H54 (cell line): ENCODE measurements at regions not wholly inside any gene's neighbourhood (a gene's known extent, or its start where the extent isn't known, plus 50 kb on each side); places are given as distances from the start of the nearest gene placed in this dataset.

ENCODE experiments used
- DNase-seq: peaks from one replicate; pipeline ENCODE4 v3.0.0; 2011; ENCODE audit warnings: low spot score, mixed read lengths; ENCODE audit not compliant: insufficient read length
- FAIRE-seq: peaks from 3 replicates; lab custom pipeline; 2011; peaks lifted over from hg19 to GRCh38; lab: Jason Lieb, UNC
- POLR2A ChIP-seq: IDR thresholded peaks from 2 replicates; pipeline ENCODE4 v1.6.1; 2011; ENCODE audit warnings: low read depth, mild to moderate bottlenecking, low read length

GRCh38 chr2:23322567-23323197, 62.3 kb upstream of the KLHL29 start:
- TF ChIP-seq POLR2A: no peak
- DNase-seq (no peak), FAIRE-seq (no peak)

DNA sequence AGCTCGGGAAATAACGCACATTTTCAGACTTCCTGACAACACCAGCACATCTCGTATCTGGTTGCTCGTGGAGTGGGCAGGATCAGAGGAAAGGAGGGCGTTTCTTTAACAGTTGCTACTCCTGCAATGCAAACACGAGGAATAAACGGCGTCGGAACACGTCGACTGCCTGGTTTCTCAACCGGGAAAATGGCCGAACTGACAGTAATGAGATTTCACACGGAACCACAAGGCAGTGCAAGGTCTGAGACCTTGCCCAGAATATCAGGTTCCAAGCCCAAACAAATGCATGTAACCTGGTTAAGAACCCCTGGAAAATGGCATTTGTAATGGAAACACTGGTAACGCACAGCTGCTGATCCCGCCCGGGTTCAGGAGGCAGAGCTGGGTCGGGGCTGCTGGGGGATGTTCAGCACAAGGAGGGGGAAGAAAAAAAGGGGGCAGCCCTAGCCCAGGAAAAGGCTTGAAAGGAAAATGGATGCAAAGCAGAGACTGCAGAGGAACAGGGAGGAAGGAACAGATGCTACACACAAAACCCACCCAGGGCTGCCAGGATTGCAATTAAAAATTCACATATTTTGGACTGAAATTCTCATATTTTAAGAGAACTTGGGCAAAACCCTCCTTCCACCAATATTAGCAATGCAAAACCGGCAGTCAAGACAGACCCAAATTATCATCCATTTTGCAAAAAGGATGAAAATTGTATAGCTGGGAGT, 61.6 kb upstream of the KLHL29 start:
- TF ChIP-seq POLR2A: no peak
- no peak for FAIRE-seq
- DNase-seq: no peak

GRCh38 chr2:23323917-23324680, 60.9 kb upstream of the KLHL29 start:
- FAIRE-seq (no peak), DNase-seq (no peak)
- TF ChIP-seq POLR2A: no peak

- no peak for TF ChIP-seq POLR2A
- DNase-seq: no peak
- no peak for FAIRE-seq
Observed at GRCh38 chr2:23326330-23326729, 58.6 kb upstream of the KLHL29 start.

DNA sequence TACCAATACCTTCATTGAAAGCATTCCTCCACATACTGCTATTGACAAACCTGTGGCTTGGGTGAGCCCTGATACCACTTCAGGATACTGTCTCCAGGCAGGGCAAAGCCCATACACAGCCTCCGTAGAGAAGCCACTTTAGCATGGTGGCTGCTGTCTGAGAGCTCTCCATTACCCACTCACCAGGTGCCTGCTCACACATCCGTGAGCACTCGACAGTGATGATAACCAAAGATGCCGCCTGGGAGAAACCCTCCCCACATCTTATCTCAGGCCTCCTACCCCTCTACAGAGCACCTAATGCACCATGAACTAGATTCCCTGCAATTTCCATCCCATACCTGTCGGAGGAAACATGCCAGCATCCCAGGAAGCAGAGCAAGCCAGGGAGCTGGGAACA, 57.6 kb upstream of the KLHL29 start:
- FAIRE-seq: no peak
- no peak for TF ChIP-seq POLR2A
- DNase-seq: no peak

GRCh38 chr2:23327887-23328286, 57.1 kb upstream of the KLHL29 start:
- DNase-seq (no peak), FAIRE-seq (no peak)
- TF ChIP-seq POLR2A: no peak

DNA sequence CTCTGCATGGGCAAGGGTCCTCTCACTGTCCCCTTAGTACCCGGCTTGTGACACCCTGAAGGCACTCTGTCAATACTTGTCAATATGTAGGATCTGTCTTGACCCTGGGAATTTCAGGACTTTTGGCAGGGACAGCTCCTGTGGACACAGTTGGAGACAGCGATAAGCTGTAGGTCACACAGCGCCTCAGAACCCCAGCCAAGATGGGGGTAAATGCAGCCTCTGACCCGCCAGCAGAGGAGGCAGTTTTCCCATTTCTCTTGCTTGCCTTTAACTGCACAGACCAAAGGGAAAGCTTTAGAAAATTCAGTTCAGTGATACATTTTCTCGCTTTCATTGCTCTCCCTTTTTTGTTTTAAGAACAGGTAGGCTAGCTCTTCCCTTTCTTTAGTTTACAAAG, 54.8 kb upstream of the KLHL29 start:
- DNase-seq: peak; percentile 19

More for the DNA sequence above, 54.8 kb upstream of the KLHL29 start:
- TF ChIP-seq POLR2A: no peak
- no peak for FAIRE-seq
